A549 (cell line): ENCODE measurements at regions not wholly inside any gene's neighbourhood (a gene's known extent, or its start where the extent isn't known, plus 50 kb on each side); places are given as distances from the start of the nearest gene placed in this dataset.

ENCODE experiments used
- CTCF ChIP-seq: fragments of >200 bp; sonication (Bioruptor Twin); formaldehyde crosslinking; IDR thresholded peaks from 3 replicates; pipeline ENCODE4 v1.5.1; 2016
- EHF ChIP-seq: fragments of 250-450 bp; sonication (Bioruptor Pico); IDR thresholded peaks from 2 replicates; pipeline ENCODE4 v1.5.0; 2020; ENCODE audit warnings: mild to moderate bottlenecking
- ELK1 ChIP-seq: fragments of 150-350 bp; IDR thresholded peaks from 2 replicates; pipeline ENCODE4 v1.6.1; 2014; ENCODE audit warnings: low read depth, mild to moderate bottlenecking, low read length
- EP300 ChIP-seq, 2 experiments: fragments of >200 bp; sonication (Bioruptor Twin); formaldehyde crosslinking; IDR thresholded peaks; 2 replicates in 1 of 2; 3 replicates in 1 of 2; pipeline ENCODE4 v1.6.1; 2016 to 2017
- HMGXB4 ChIP-seq: fragments of 250-450 bp; sonication (Bioruptor Pico); IDR thresholded peaks from 2 replicates; pipeline ENCODE4 v1.5.0; 2021; ENCODE audit warnings: mild to moderate bottlenecking, moderate library complexity, borderline replicate concordance
- JUNB ChIP-seq: fragments of >200 bp; sonication (Bioruptor Twin); formaldehyde crosslinking; IDR thresholded peaks from 2 replicates; pipeline ENCODE4 v1.6.1; 2016
- MAX ChIP-seq: IDR thresholded peaks from 2 replicates; pipeline ENCODE4 v1.6.1; 2012
- POLR2A ChIP-seq: IDR thresholded peaks from 2 replicates; pipeline ENCODE4 v1.6.1; 2012; ENCODE audit warnings: mild to moderate bottlenecking, low read length
- SMC3 ChIP-seq: fragments of >200 bp; sonication (Bioruptor Twin); formaldehyde crosslinking; IDR thresholded peaks from 3 replicates; pipeline ENCODE4 v1.6.1; 2018; ENCODE audit warnings: inconsistent platforms
- USF2 ChIP-seq: fragments of 450-650 bp; IDR thresholded peaks from 2 replicates; pipeline ENCODE4 v1.6.1; 2014; ENCODE audit warnings: antibody characterized with exemption

- TF ChIP-seq CTCF = no peak
- no peak for TF ChIP-seq MAX
- no peak for TF ChIP-seq SMC3
- TF ChIP-seq EP300 (IDR thresholded peaks at IDR 0.05) = no peak
- TF ChIP-seq POLR2A = no peak
- TF ChIP-seq EHF (CRISPR knock-in tag) = no peak
- no peak for TF ChIP-seq ELK1
- no peak for TF ChIP-seq JUNB
- TF ChIP-seq HMGXB4 (CRISPR knock-in tag) = no peak
- TF ChIP-seq USF2 = no peak
Observed at GRCh38 chr4:184879271-184879670, 53.5 kb upstream of the ACSL1 start.
